Lower leg skin (tissue), 3 donors: ENCODE measurements at regions not wholly inside any gene's neighbourhood (a gene's known extent, or its start where the extent isn't known, plus 50 kb on each side); places are given as distances from the start of the nearest gene placed in this dataset.

Experiments
- CTCF ChIP-seq, 3 donors: fragments of 450-650 bp; IDR thresholded peaks; one replicate each; pipeline ENCODE4 v1.5.1; 2016; ENCODE audit warnings: antibody characterized with exemption in 3 of 3, mild to moderate bottlenecking in 3 of 3, moderate library complexity in 2 of 3
- POLR2A ChIP-seq, 2 donors: fragments of 450-650 bp; IDR thresholded peaks; one replicate each; pipeline ENCODE4 v1.6.1; 2016 to 2017; ENCODE audit warnings: antibody characterized with exemption in 2 of 2, mild to moderate bottlenecking in 1 of 2, moderate library complexity in 1 of 2

GRCh38 chr1:99365545-99365944 is 101.3 kb downstream of the PLPPR4 start:
- no peak for TF ChIP-seq CTCF (IDR thresholded peaks at IDR 0.05)
- TF ChIP-seq POLR2A (IDR thresholded peaks at IDR 0.05) = no peak
